HFF-Myc (cell line): ENCODE measurements at regions not wholly inside any gene's neighbourhood (a gene's known extent, or its start where the extent isn't known, plus 50 kb on each side); places are given as distances from the start of the nearest gene placed in this dataset.

Experiments
- DNase-seq: peaks from one replicate; pipeline ENCODE4 v3.0.0-alpha.2; 2011; ENCODE audit warnings: low read depth; ENCODE audit errors: extremely low read depth
- H3K4me3 ChIP-seq: replicated peaks from 2 replicates; pipeline ENCODE4 v1.5.1; 2011; ENCODE audit warnings: low read depth, mild to moderate bottlenecking, control low read depth, low read length
- TF ChIP-seq, protein P1 (sequence below): IDR thresholded peaks from 2 replicates; pipeline ENCODE4 v1.5.1; 2012; ENCODE audit warnings: mild to moderate bottlenecking, low read depth, low read length, control low read depth; ENCODE audit errors: missing control alignments

GRCh38 chr1:100627936-100628335 is 90.0 kb downstream of the GPR88 start:
- TF ChIP-seq, protein P1, sequence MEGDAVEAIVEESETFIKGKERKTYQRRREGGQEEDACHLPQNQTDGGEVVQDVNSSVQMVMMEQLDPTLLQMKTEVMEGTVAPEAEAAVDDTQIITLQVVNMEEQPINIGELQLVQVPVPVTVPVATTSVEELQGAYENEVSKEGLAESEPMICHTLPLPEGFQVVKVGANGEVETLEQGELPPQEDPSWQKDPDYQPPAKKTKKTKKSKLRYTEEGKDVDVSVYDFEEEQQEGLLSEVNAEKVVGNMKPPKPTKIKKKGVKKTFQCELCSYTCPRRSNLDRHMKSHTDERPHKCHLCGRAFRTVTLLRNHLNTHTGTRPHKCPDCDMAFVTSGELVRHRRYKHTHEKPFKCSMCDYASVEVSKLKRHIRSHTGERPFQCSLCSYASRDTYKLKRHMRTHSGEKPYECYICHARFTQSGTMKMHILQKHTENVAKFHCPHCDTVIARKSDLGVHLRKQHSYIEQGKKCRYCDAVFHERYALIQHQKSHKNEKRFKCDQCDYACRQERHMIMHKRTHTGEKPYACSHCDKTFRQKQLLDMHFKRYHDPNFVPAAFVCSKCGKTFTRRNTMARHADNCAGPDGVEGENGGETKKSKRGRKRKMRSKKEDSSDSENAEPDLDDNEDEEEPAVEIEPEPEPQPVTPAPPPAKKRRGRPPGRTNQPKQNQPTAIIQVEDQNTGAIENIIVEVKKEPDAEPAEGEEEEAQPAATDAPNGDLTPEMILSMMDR, result no peak
- no peak for DNase-seq

DNA sequence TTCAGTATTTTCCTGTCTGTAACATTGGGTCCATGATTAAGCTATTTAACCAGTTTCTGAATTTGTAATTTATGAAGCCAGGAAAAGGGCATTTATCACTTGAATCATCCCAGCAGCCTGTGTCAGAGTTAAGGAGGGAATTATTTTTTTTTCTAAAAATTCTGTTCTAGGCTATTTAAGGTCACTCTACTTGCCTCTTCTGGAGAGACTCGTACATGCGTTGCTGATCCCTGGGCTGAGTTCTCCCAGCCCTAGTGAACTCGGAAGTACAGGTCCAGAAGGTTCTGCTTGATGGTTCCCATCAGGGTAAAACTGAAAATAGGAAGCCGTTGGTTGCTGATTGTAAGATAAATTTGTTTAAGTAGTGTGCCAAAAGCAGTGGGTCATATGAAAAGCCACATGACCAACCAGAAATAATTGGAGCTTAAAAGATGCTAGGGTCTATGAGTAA is 90.7 kb downstream of the GPR88 start:
- no peak overlapping the region for H3K4me3 ChIP-seq
- DNase-seq, result no peak
- TF ChIP-seq, protein P1, result no peak

More at GRCh38 chr1:100627936-100628335, 90.0 kb downstream of the GPR88 start:
- H3K4me3 ChIP-seq, result no peak overlapping the region

DNA sequence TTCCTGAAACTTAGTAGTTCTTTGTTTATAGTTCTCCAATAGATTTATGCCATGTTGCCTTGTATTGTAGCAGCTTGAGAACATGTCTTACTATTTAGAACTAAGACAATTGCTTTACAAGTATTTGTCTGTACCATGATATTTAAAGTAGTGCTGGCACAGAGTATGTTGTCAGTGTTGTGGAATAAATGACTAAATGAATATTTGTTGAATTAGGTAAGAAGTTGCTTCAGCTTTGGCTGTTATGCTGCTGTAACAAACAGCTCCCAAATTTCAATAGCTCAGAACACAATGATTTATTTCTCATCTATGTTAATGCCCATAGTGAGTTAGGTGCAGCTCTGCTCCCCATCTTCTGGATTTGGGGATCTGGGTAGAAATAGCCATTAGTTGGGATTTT is 90.2 kb upstream of the VCAM1 start:
- H3K4me3 ChIP-seq, result no peak overlapping the region
- TF ChIP-seq, protein P1, result no peak
- no peak for DNase-seq

DNA sequence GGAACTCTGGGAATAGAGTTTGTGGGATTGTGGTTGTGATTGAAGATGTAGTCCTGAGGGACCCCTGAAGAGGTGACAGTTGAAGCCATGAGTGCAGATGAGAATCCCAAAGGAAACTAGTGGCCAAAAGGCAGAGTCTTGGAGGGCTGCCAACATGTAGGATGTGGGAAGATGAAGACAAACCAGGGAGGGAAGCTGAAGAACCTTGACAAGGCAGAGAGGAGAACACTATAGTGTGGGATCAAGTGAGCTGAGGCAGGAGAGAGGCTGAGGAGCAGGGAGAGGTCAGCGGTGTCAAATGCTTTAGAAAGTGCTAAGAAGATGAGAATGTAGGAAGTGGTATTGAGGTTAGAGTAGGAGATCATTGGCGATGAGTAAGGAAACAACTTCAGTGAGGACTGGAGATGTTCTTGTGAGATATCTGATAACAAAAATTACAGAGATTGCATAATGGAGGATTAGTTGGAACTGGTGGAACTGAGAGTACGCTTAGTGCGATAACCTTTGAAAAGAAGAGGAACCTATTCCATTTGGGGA is 88.5 kb upstream of the VCAM1 start:
- TF ChIP-seq, protein P1, result no peak
- no peak overlapping the region for H3K4me3 ChIP-seq
- DNase-seq, result peak; percentile 54

- DNase-seq, result no peak
- H3K4me3 ChIP-seq, result no peak overlapping the region
- TF ChIP-seq, protein P1, result no peak
Measured at GRCh38 chr1:100642826-100643225, 76.7 kb upstream of the VCAM1 start.

DNA sequence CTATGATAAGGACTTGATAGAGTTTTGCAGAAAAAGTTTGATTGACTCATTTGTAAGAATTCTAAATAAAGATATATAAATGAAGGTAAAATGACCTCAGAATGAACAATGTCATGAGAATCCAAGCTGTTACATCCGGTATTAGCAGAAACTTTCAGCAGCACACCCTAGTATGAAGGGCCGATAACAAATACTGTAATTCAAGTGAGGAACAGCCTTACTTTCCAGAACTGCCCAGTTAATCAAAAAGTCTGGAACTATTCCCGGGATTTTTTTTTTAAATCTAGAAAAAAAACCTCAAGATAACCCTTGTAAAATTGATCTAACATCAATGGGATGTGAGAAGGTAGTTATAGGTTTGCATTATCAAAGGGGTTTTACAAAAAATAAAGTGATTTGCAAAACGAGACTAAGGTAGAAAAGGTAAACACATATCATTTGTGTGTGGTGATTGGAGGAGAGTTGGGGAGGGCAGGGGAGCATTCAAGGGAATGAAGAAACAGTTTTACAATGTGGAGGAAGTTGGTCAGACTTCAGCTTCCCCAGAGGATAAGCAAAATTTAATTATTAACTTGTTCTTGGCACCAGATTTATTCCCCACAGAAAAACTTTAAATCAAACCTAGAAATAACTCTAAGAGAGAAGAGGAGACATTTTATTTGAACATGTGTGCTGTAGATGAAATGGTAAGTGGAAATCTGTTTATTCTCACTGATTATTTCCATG is 75.9 kb upstream of the VCAM1 start:
- TF ChIP-seq, protein P1, result no peak
- H3K4me3 ChIP-seq, result no peak overlapping the region
- DNase-seq, result no peak
